ENCODE measurements at regions not wholly inside any gene's neighbourhood (a gene's known extent, or its start where the extent isn't known, plus 50 kb on each side); places are given as distances from the start of the nearest gene placed in this dataset.
"Not testable (repeated sequence)": the region's sequence is repeated elsewhere in the genome, so short reads cannot be mapped to it uniquely, and the experiment has no call there.

GRCh38 chr3:195970873-195971272 lies 62.5 kb upstream of the TNK2 start:
- not testable (repeated sequence) for DNase-seq (ENCODE audit: low spot score)

DNA sequence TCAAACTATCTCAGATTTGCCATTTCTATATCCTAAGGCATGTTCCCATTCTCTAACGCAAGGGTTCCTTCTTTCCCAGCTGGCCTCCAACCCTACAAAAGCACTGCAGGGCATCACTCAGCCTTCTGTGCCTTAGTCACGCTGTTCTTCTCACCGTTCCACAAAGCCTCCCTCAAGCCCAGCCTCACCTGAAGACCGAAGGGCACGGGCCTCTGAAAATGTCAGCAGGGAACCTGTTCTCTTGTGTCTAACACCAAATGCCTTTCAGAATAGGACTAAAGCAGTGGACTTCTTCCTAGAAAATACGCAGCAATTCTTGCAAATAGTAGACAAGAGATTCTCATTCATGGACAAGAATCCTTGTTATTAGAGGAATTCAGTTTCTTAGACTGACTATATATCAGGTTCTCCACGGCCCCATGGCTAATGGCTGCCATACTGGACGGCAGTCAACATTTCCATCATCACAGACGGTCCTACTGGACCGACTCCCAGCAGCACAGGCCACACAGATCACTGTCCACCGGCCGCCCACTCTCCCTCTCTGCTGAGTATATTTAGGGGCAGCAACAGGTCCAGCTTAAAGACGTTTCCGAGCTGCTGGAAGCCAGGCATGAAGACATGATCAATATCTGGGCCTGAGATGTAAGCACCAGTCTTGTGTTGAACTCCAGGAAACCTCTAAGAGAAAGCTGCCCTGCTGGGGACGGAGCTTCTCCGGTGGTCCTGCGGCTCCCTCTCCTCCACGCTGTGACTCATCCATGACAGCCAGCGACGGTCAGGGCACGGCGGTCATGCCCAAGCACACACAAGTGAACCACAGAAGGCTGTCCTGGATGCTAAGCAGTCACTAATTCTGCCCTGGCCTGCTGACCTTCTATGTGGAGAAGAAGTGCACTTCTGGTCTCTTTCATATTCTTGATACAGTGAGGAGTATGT lies 61.8 kb upstream of the TNK2 start:
- not testable (repeated sequence) for DNase-seq (ENCODE audit: low spot score)

DNA sequence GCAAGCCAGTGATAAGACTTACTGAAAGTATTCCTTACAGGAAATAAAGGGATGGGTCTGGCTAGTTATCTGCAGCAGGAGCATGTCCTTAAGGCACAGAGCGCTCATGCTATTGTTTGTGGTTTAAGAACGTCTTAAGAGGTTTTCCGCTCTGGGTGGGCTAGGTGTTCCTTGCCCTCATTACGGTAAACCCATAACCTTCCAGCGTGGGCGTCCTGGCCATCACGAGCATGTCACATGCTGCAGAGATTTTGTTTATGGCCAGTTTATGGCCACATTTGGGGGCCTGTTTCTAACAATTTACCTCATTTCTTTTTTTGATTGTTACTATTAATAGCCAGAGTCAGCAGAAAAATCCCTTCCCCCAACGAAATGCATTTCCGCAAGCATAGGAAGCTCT lies 61.0 kb upstream of the TNK2 start:
- not testable (repeated sequence) for DNase-seq (ENCODE audit: low spot score)

DNA sequence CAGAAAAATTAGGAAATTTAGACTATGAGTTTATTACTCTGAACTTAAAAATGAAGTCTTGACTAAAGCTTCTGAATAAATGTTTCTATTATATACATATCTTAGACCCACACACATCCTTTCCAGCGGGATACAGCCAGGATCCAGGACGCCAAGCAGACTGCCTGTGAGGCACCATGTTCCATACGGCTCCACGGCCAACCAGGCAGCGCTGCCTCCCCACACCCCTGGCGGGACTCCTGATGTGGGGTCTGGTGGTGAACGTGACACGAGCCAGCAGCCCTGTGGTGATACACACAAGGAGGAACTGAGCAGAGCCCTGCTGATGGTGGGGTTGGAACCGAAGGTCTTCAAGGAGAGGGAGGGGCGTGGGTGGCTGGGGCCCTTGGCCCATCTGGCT lies 59.8 kb upstream of the TNK2 start:
- not testable (repeated sequence) for DNase-seq (ENCODE audit: low spot score)

- DNase-seq (ENCODE audit: low spot score) = not testable (repeated sequence)
Observed at GRCh38 chr3:195967387-195967720, 59.0 kb upstream of the TNK2 start.

- not testable (repeated sequence) for DNase-seq (ENCODE audit: low spot score)
Observed at GRCh38 chr3:195966563-195967386, 58.4 kb upstream of the TNK2 start.

DNA sequence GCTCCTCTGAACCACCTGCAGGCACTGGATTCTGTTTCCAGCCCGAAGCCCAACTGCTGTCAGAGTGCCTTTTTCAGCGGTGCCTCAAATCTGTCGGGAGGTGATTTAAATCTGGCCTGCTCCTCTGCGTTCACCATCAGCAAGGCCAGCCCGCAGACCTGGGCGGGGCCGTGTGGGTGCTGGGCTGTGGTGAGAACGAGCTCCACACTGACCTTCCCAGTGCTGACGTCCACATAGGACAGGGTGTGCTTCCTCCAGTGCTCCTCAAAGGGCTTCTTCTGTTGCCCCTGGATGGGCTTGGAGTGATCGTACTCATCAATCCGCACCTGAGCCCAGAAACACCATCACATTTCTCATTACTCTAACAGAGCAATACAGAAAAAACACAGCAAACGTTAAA lies 56.9 kb upstream of the TNK2 start:
- DNase-seq (ENCODE audit: low spot score) = not testable (repeated sequence)

DNA sequence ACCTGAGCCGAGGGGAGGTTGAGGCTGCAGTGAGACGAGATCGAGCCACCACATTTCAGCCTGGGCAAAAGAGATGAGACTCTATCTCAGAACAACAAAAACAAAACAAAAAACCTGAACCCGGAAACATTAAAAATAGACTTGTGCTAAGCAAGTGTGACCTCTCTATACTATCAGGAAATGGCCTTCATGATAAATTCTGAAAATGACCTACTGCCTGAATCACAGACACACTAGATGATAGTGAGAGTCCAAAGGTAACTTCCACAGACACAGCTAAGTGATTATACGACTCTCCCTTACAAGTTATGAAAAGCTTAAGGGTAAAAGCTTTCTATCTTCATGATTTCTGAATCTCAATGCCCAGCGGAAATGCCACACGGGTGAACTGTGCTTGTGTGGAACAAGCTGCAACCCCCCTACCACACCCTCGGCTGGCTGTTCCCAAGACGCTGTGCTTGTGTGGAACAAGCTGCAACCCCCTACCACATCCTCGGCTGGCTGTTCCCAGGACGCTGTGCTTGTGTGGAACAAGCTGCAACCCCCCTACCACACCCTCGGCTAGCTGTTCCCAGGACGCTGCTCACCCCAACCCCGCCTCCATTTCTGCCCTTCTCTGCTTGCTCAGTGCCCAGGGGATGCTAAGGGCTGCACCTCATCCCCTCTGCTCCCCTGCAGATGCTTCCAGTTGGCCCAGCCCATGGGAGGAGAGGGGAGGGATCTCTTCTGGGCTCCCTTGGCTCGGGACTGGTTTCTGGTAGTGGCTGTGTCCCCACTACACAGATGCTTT lies 56.2 kb upstream of the TNK2 start:
- DNase-seq (ENCODE audit: low spot score) = not testable (repeated sequence)

- not testable (repeated sequence) for DNase-seq (ENCODE audit: low spot score)
Observed at GRCh38 chr3:195962222-195962621, 53.9 kb upstream of the TNK2 start.

- DNase-seq (ENCODE audit: low spot score) = not testable (repeated sequence)
Observed at GRCh38 chr3:195960971-195961775, 52.8 kb upstream of the TNK2 start.

- not testable (repeated sequence) for DNase-seq (ENCODE audit: low spot score)
Observed at GRCh38 chr3:195960164-195960563, 51.8 kb upstream of the TNK2 start.

- DNase-seq (ENCODE audit: low spot score) = not testable (repeated sequence)
Observed at GRCh38 chr3:195959367-195960157, 51.2 kb upstream of the TNK2 start.

- DNase-seq (ENCODE audit: low spot score) = not testable (repeated sequence)
Observed at GRCh38 chr3:195958736-195959135, 50.4 kb upstream of the TNK2 start.
